ENCODE measurements at regions not wholly inside any gene's neighbourhood (a gene's known extent, or its start where the extent isn't known, plus 50 kb on each side); places are given as distances from the start of the nearest gene placed in this dataset.

- Histone ChIP-seq H4K20me1 (ENCODE audit: insufficient read depth) (no peaks in the 10 kb centered on the region), H3K4me2 (ENCODE audit: unreplicated experiment) (no peak overlapping the region), H3K79me2 (ENCODE audit: insufficient read depth) (no peaks in the 10 kb centered on the region), H3K9ac (no peak overlapping the region), H3K9me2 (ENCODE audit: insufficient read depth) (no peaks in the 10 kb centered on the region), H3K4me1 (ENCODE audit: insufficient read depth) (no peaks in the 10 kb centered on the region), H3K27ac (no peak overlapping the region), H3K9me3 (ENCODE audit: low read depth) (no peaks in the 10 kb centered on the region), H2AFZ (no peak overlapping the region), H3K36me3 (ENCODE audit: low read depth) (no peaks in the 10 kb centered on the region), H3K27me3 (replicated peaks; ENCODE audit: insufficient read depth) (no peaks in the 10 kb centered on the region), H3F3A (ENCODE audit: insufficient read depth) (no peaks in the 10 kb centered on the region), H3K4me3 (no peak overlapping the region)
- no peak for DNase-seq
- in situ Hi-C loops (cut with MboI) = no loop called here
- no peak for TF ChIP-seq EZH2 (IDR thresholded peaks at IDR 0.05; ENCODE audit: insufficient read depth, poor library complexity, severe bottlenecking)
- TF ChIP-seq EZH2phosphoT487 (IDR thresholded peaks at IDR 0.05; ENCODE audit: insufficient read depth, low read depth) = no peak
These were observed 568.4 kb upstream of the CAMK1G start for GRCh38 chr1:209015092-209015491.

- H4K20me1 ChIP-seq (ENCODE audit: insufficient read depth) = no peaks in the 10 kb centered on the region
- no peaks in the 10 kb centered on the region for H3K27me3 ChIP-seq (replicated peaks; ENCODE audit: insufficient read depth)
- H3F3A ChIP-seq (ENCODE audit: insufficient read depth) = no peaks in the 10 kb centered on the region
- in situ Hi-C loops (cut with MboI) = no loop called here
- no peak for DNase-seq
- H3K9me2 ChIP-seq (ENCODE audit: insufficient read depth) = no peaks in the 10 kb centered on the region
- no peaks in the 10 kb centered on the region for H3K4me1 ChIP-seq (ENCODE audit: insufficient read depth)
- no peaks in the 10 kb centered on the region for H3K9me3 ChIP-seq (ENCODE audit: low read depth)
- no peak overlapping the region for H2AFZ ChIP-seq
- TF ChIP-seq EZH2phosphoT487 (IDR thresholded peaks at IDR 0.05; ENCODE audit: insufficient read depth, low read depth) = no peak
- TF ChIP-seq EZH2 (IDR thresholded peaks at IDR 0.05; ENCODE audit: insufficient read depth, poor library complexity, severe bottlenecking) = no peak
- no peak overlapping the region for H3K4me3 ChIP-seq
- no peak overlapping the region for H3K27ac ChIP-seq
- H3K36me3 ChIP-seq (ENCODE audit: low read depth) = no peaks in the 10 kb centered on the region
- no peak overlapping the region for H3K4me2 ChIP-seq (ENCODE audit: unreplicated experiment)
- no peak overlapping the region for H3K9ac ChIP-seq
- H3K79me2 ChIP-seq (ENCODE audit: insufficient read depth) = no peaks in the 10 kb centered on the region
These were observed 561.9 kb upstream of the CAMK1G start for GRCh38 chr1:209021622-209022021.

- in situ Hi-C loops (cut with MboI) = no loop called here
- WGBS, 2 experiments (ENCODE audit: low coverage in 1 of 2, low lambda C conversion rate in 2 of 2, missing lambda C conversion rate in 2 of 2) = 17 to 31% methylated on average over 2 of the region's 2 CpGs
These were observed 559.7 kb upstream of the CAMK1G start for GRCh38 chr1:209023790-209024189.

DNA sequence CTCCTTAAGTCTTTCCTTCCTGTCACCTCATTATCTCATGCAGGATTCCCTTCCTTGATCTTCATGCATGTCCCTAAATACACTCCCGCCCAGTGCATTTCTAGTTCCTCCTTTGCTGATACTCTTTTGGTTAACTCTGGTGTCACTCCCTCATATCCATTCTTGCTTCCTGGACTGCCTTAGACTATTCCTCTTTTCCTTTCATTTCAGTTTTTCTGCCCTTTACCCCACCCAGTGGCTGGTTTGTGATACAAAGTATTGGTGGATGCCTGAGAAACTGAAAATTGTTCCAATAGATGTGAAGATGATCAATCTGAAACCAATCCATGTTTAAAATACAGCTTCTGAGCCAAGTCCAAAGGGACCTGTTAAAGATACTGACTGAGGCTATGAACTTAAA, 553.8 kb upstream of the CAMK1G start:
- Histone ChIP-seq H3K36me3 (ENCODE audit: low read depth) (no peaks in the 10 kb centered on the region), H3K9ac (no peak overlapping the region), H3K79me2 (ENCODE audit: insufficient read depth) (no peaks in the 10 kb centered on the region), H3K4me3 (no peak overlapping the region), H4K20me1 (ENCODE audit: insufficient read depth) (no peaks in the 10 kb centered on the region), H2AFZ (no peak overlapping the region), H3K4me1 (ENCODE audit: insufficient read depth) (no peaks in the 10 kb centered on the region), H3K9me2 (ENCODE audit: insufficient read depth) (no peaks in the 10 kb centered on the region), H3K9me3 (ENCODE audit: low read depth) (no peaks in the 10 kb centered on the region), H3K27me3 (replicated peaks; ENCODE audit: insufficient read depth) (0 out of 2 replicates have a peak, but pooled peaks cover 4% of the 10 kb centered on the region), H3K4me2 (ENCODE audit: unreplicated experiment) (no peak overlapping the region), H3F3A (ENCODE audit: insufficient read depth) (no peaks in the 10 kb centered on the region), H3K27ac (no peak overlapping the region)
- in situ Hi-C loops (cut with MboI) = no loop called here
- TF ChIP-seq EZH2phosphoT487 (IDR thresholded peaks at IDR 0.05; ENCODE audit: insufficient read depth, low read depth) = no peak
- TF ChIP-seq EZH2 (IDR thresholded peaks at IDR 0.05; ENCODE audit: insufficient read depth, poor library complexity, severe bottlenecking) = no peak
- DNase-seq = peak; percentile 18
- 4 to 17% methylated on average over 1 of the region's 1 CpG for WGBS, 2 experiments (ENCODE audit: low coverage in 1 of 2, low lambda C conversion rate in 2 of 2, missing lambda C conversion rate in 2 of 2)

More at GRCh38 chr1:209023790-209024189, 559.7 kb upstream of the CAMK1G start:
- no peak overlapping the region for H3K4me2 ChIP-seq (ENCODE audit: unreplicated experiment)
- H3K9me3 ChIP-seq (ENCODE audit: low read depth) = no peaks in the 10 kb centered on the region
- no peaks in the 10 kb centered on the region for H3K9me2 ChIP-seq (ENCODE audit: insufficient read depth)
- H3K27ac ChIP-seq = no peak overlapping the region
- DNase-seq = no peak
- H3K9ac ChIP-seq = no peak overlapping the region
- no peaks in the 10 kb centered on the region for H3K4me1 ChIP-seq (ENCODE audit: insufficient read depth)
- no peaks in the 10 kb centered on the region for H3K27me3 ChIP-seq (replicated peaks; ENCODE audit: insufficient read depth)
- no peaks in the 10 kb centered on the region for H4K20me1 ChIP-seq (ENCODE audit: insufficient read depth)
- no peak overlapping the region for H3K4me3 ChIP-seq
- H3K79me2 ChIP-seq (ENCODE audit: insufficient read depth) = no peaks in the 10 kb centered on the region
- no peaks in the 10 kb centered on the region for H3K36me3 ChIP-seq (ENCODE audit: low read depth)
- no peaks in the 10 kb centered on the region for H3F3A ChIP-seq (ENCODE audit: insufficient read depth)
- TF ChIP-seq EZH2phosphoT487 (IDR thresholded peaks at IDR 0.05; ENCODE audit: insufficient read depth, low read depth) (no peak), EZH2 (IDR thresholded peaks at IDR 0.05; ENCODE audit: insufficient read depth, poor library complexity, severe bottlenecking) (no peak)
- H2AFZ ChIP-seq = no peak overlapping the region

GRCh38 chr1:209030454-209031167, 552.9 kb upstream of the CAMK1G start:
- Histone ChIP-seq H3K9ac (no peak overlapping the region), H3F3A (ENCODE audit: insufficient read depth) (no peaks in the 10 kb centered on the region), H3K9me3 (ENCODE audit: low read depth) (no peaks in the 10 kb centered on the region), H3K27me3 (replicated peaks; ENCODE audit: insufficient read depth) (0 out of 2 replicates have a peak, but pooled peaks cover 4% of the 10 kb centered on the region), H4K20me1 (ENCODE audit: insufficient read depth) (no peaks in the 10 kb centered on the region), H3K27ac (no peak overlapping the region), H3K79me2 (ENCODE audit: insufficient read depth) (no peaks in the 10 kb centered on the region), H3K4me3 (no peak overlapping the region), H3K4me2 (ENCODE audit: unreplicated experiment) (no peak overlapping the region), H3K4me1 (ENCODE audit: insufficient read depth) (no peaks in the 10 kb centered on the region), H3K9me2 (ENCODE audit: insufficient read depth) (no peaks in the 10 kb centered on the region), H3K36me3 (ENCODE audit: low read depth) (no peaks in the 10 kb centered on the region), H2AFZ (no peak overlapping the region)
- DNase-seq = no peak
- TF ChIP-seq EZH2phosphoT487 (IDR thresholded peaks at IDR 0.05; ENCODE audit: insufficient read depth, low read depth) (no peak), EZH2 (IDR thresholded peaks at IDR 0.05; ENCODE audit: insufficient read depth, poor library complexity, severe bottlenecking) (no peak)
- in situ Hi-C loops (cut with MboI) = no loop called here
- 42 to 47% methylated on average over 6 of the region's 6 CpGs for WGBS, 2 experiments (ENCODE audit: low coverage in 1 of 2, low lambda C conversion rate in 2 of 2, missing lambda C conversion rate in 2 of 2)
